ENCODE measurements at regions not wholly inside any gene's neighbourhood (a gene's known extent, or its start where the extent isn't known, plus 50 kb on each side); places are given as distances from the start of the nearest gene placed in this dataset.

DNA sequence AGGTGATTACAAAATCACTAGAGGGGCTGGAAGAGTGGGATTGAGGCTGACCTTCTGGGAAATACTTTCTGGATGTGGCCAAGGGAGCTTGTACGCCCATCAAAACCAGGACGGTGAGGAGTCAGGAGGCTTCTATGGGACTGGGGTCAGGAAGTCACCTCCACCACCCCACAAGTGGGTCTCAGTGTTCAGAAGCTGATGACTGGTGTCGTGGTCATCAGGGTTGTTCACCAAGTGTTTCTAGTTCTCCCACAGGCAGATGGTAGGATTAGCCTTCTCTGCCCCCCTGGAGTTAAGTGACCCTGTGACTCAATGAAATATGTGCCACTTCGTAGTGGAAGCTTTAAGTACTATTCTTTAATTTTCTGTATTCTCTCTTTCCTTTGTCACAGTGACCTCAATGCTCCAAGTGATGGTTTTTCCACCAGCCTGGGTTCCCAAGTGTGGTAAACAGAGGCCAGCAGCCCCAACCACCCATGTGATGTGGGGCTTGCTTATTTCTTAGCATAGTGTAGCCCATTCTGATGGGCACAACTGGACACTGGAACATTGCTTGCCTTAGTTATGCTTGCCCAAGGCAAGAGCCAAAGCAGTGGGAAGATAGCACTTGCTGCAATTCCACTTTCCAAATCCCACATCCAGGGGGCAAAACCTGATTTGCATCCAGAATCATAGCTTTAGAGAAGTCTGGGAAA is 258.8 kb downstream of the CYP26B1 start:
- TF ChIP-seq, protein P1, sequence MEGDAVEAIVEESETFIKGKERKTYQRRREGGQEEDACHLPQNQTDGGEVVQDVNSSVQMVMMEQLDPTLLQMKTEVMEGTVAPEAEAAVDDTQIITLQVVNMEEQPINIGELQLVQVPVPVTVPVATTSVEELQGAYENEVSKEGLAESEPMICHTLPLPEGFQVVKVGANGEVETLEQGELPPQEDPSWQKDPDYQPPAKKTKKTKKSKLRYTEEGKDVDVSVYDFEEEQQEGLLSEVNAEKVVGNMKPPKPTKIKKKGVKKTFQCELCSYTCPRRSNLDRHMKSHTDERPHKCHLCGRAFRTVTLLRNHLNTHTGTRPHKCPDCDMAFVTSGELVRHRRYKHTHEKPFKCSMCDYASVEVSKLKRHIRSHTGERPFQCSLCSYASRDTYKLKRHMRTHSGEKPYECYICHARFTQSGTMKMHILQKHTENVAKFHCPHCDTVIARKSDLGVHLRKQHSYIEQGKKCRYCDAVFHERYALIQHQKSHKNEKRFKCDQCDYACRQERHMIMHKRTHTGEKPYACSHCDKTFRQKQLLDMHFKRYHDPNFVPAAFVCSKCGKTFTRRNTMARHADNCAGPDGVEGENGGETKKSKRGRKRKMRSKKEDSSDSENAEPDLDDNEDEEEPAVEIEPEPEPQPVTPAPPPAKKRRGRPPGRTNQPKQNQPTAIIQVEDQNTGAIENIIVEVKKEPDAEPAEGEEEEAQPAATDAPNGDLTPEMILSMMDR (IDR thresholded peaks at IDR 0.05; ENCODE audit: insufficient read depth, low read length), result no peak
- TF ChIP-seq POLR2AphosphoS5 (IDR thresholded peaks at IDR 0.05; ENCODE audit: low read depth), result no peak
- TF ChIP-seq, protein P2, sequence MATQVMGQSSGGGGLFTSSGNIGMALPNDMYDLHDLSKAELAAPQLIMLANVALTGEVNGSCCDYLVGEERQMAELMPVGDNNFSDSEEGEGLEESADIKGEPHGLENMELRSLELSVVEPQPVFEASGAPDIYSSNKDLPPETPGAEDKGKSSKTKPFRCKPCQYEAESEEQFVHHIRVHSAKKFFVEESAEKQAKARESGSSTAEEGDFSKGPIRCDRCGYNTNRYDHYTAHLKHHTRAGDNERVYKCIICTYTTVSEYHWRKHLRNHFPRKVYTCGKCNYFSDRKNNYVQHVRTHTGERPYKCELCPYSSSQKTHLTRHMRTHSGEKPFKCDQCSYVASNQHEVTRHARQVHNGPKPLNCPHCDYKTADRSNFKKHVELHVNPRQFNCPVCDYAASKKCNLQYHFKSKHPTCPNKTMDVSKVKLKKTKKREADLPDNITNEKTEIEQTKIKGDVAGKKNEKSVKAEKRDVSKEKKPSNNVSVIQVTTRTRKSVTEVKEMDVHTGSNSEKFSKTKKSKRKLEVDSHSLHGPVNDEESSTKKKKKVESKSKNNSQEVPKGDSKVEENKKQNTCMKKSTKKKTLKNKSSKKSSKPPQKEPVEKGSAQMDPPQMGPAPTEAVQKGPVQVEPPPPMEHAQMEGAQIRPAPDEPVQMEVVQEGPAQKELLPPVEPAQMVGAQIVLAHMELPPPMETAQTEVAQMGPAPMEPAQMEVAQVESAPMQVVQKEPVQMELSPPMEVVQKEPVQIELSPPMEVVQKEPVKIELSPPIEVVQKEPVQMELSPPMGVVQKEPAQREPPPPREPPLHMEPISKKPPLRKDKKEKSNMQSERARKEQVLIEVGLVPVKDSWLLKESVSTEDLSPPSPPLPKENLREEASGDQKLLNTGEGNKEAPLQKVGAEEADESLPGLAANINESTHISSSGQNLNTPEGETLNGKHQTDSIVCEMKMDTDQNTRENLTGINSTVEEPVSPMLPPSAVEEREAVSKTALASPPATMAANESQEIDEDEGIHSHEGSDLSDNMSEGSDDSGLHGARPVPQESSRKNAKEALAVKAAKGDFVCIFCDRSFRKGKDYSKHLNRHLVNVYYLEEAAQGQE (IDR thresholded peaks at IDR 0.05; ENCODE audit: insufficient replicate concordance, low read depth), result no peak

All from HL-60 (cell line).